Ovary (tissue), 3 donors: ENCODE measurements at regions not wholly inside any gene's neighbourhood (a gene's known extent, or its start where the extent isn't known, plus 50 kb on each side); places are given as distances from the start of the nearest gene placed in this dataset.

ENCODE experiments used
- POLR2A ChIP-seq: fragments of 450-650 bp; IDR thresholded peaks from one replicate; pipeline ENCODE4 v1.6.1; 2017; ENCODE audit warnings: antibody characterized with exemption, mild to moderate bottlenecking, moderate library complexity
- TF ChIP-seq, protein P1 (sequence below), 3 donors: fragments of 450-650 bp in 2 of 3; fragments of 200-600 bp in 1 of 3; IDR thresholded peaks; one replicate each; pipeline versions ENCODE4 v1.5.1 to v1.8.0; 2016 to 2022; ENCODE audit warnings: antibody characterized with exemption in 3 of 3, mild to moderate bottlenecking in 1 of 3
- donor health status: DM: no; HTN: no; CAD: no.

DNA sequence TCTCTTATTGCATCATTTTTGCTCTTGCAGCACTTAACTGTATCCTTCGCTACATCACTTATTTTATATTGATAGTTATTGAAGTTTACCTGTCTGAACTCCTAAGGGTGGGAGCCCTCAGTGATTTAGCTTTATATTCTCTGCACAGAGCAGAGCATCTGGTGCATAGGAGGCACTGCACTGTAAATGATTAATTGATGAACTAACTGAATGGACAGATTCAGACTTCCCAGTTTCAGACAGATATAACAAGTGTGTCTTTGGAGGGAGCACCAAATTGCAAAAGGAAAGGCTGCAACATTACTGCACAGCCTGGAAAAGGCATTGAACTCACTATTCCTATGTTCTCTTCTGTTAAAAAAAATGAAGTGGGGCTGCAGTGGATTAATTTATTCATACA lies 160.3 kb downstream of the EDN1 start:
- TF ChIP-seq, protein P1, sequence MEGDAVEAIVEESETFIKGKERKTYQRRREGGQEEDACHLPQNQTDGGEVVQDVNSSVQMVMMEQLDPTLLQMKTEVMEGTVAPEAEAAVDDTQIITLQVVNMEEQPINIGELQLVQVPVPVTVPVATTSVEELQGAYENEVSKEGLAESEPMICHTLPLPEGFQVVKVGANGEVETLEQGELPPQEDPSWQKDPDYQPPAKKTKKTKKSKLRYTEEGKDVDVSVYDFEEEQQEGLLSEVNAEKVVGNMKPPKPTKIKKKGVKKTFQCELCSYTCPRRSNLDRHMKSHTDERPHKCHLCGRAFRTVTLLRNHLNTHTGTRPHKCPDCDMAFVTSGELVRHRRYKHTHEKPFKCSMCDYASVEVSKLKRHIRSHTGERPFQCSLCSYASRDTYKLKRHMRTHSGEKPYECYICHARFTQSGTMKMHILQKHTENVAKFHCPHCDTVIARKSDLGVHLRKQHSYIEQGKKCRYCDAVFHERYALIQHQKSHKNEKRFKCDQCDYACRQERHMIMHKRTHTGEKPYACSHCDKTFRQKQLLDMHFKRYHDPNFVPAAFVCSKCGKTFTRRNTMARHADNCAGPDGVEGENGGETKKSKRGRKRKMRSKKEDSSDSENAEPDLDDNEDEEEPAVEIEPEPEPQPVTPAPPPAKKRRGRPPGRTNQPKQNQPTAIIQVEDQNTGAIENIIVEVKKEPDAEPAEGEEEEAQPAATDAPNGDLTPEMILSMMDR (IDR thresholded peaks at IDR 0.05) = no peak
- TF ChIP-seq POLR2A = no peak
